ENCODE measurements at regions not wholly inside any gene's neighbourhood (a gene's known extent, or its start where the extent isn't known, plus 50 kb on each side); places are given as distances from the start of the nearest gene placed in this dataset.

GRCh38 chr12:107369679-107370078 is 276.3 kb upstream of the CRY1 start:
- TF ChIP-seq CTCF (conservative IDR thresholded peaks at IDR 0.05; ENCODE audit: low read length): no peak
- no peak for TF ChIP-seq EZH2phosphoT487 (IDR thresholded peaks at IDR 0.05; ENCODE audit: borderline replicate concordance)
